Transverse colon (tissue), 4 donors: ENCODE measurements at regions not wholly inside any gene's neighbourhood (a gene's known extent, or its start where the extent isn't known, plus 50 kb on each side); places are given as distances from the start of the nearest gene placed in this dataset.

Experiments used
- POLR2A ChIP-seq: fragments of 450-650 bp; IDR thresholded peaks from one replicate; pipeline ENCODE4 v1.6.1; 2016; ENCODE audit warnings: antibody characterized with exemption, mild to moderate bottlenecking, moderate library complexity
- POLR2AphosphoS5 ChIP-seq, 3 donors: sonication (generic); formaldehyde crosslinking; IDR thresholded peaks; one replicate each; pipeline ENCODE4 v1.6.1; 2016; ENCODE audit warnings: antibody characterized with exemption in 3 of 3
- TF ChIP-seq, protein P1 (sequence below), 5 experiments: fragments of 200-600 bp in 3 of 5; fragments of 450-650 bp in 2 of 5; sonication (generic) in 3 of 5; IDR thresholded peaks; 1 replicate in 2 of 5; 2 replicates in 3 of 5; pipeline ENCODE4 v1.5.1; 2016 to 2017; ENCODE audit warnings: antibody characterized with exemption in 5 of 5, inconsistent platforms in 3 of 5, mild to moderate bottlenecking in 2 of 5, moderate library complexity in 1 of 5

DNA sequence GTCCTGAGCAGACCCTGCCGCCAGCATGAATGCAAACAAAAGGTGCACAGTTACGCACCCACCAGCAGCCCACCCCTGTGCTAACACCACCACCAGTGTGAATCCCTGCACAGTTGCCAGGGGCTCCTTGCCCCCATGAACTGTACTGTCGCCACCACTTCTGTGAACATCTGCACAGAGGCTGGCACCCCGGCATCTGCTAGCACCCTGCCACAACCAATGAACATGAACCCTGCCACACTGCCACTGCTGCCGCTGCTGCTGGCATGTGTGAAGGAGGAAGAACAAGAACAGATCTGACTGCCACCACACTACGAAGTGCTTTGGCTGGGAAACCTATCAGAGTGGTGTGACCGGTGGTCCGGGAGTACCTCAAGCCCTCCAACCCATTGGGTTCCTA is 261.3 kb downstream of the PARM1 start:
- TF ChIP-seq, protein P1, sequence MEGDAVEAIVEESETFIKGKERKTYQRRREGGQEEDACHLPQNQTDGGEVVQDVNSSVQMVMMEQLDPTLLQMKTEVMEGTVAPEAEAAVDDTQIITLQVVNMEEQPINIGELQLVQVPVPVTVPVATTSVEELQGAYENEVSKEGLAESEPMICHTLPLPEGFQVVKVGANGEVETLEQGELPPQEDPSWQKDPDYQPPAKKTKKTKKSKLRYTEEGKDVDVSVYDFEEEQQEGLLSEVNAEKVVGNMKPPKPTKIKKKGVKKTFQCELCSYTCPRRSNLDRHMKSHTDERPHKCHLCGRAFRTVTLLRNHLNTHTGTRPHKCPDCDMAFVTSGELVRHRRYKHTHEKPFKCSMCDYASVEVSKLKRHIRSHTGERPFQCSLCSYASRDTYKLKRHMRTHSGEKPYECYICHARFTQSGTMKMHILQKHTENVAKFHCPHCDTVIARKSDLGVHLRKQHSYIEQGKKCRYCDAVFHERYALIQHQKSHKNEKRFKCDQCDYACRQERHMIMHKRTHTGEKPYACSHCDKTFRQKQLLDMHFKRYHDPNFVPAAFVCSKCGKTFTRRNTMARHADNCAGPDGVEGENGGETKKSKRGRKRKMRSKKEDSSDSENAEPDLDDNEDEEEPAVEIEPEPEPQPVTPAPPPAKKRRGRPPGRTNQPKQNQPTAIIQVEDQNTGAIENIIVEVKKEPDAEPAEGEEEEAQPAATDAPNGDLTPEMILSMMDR (IDR thresholded peaks at IDR 0.05): no peak
- TF ChIP-seq POLR2AphosphoS5 (IDR thresholded peaks at IDR 0.05) (no peak), POLR2A (no peak)
